Transverse colon (tissue), 4 donors: ENCODE measurements at regions not wholly inside any gene's neighbourhood (a gene's known extent, or its start where the extent isn't known, plus 50 kb on each side); places are given as distances from the start of the nearest gene placed in this dataset.

ENCODE experiments used
- DNase-seq: peaks from one replicate; pipeline ENCODE4 v3.0.0-alpha.2; 2019
- H3K27ac ChIP-seq, 4 donors: fragments of 200-600 bp; sonication (generic); 2 replicates each; pipeline ENCODE4 v1.5.1; 2016 to 2018; ENCODE audit warnings: inconsistent platforms in 4 of 4
- H3K27me3 ChIP-seq: fragments of 200-600 bp; sonication (generic); 2 replicates; pipeline ENCODE4 v1.5.1; 2017; ENCODE audit warnings: inconsistent platforms
- H3K36me3 ChIP-seq, 4 donors: fragments of 200-600 bp; sonication (generic); 2 replicates each; pipeline ENCODE4 v1.5.1; 2017 to 2019; ENCODE audit warnings: inconsistent platforms in 4 of 4
- H3K4me1 ChIP-seq, 4 donors: fragments of 200-600 bp; sonication (generic); 2 replicates each; pipeline ENCODE4 v1.5.1; 2017 to 2020; ENCODE audit warnings: inconsistent platforms in 4 of 4
- H3K4me3 ChIP-seq, 4 donors: fragments of 200-600 bp; sonication (generic); 1 replicate in 1 of 4; 2 replicates in 3 of 4; pipeline versions ENCODE4 v1.5.1 to v1.6.1; 2017 to 2019; ENCODE audit warnings: inconsistent platforms in 4 of 4
- H3K9me3 ChIP-seq, 2 donors: fragments of 200-600 bp; sonication (generic); 2 replicates each; pipeline ENCODE4 v1.5.1; 2017 to 2019; ENCODE audit warnings: inconsistent platforms in 2 of 2
- CTCF ChIP-seq, 5 experiments: fragments of 200-600 bp in 3 of 5; fragments of 450-650 bp in 2 of 5; sonication (generic) in 3 of 5; IDR thresholded peaks; 1 replicate in 2 of 5; 2 replicates in 3 of 5; pipeline ENCODE4 v1.5.1; 2016 to 2017; ENCODE audit warnings: antibody characterized with exemption in 5 of 5, inconsistent platforms in 3 of 5, mild to moderate bottlenecking in 2 of 5, moderate library complexity in 1 of 5
- EP300 ChIP-seq: sonication (generic); formaldehyde crosslinking; IDR thresholded peaks from one replicate; pipeline ENCODE4 v1.6.1; 2017; ENCODE audit warnings: antibody characterized with exemption, low read depth
- POLR2A ChIP-seq: fragments of 450-650 bp; IDR thresholded peaks from one replicate; pipeline ENCODE4 v1.6.1; 2016; ENCODE audit warnings: antibody characterized with exemption, mild to moderate bottlenecking, moderate library complexity
- POLR2AphosphoS5 ChIP-seq, 3 donors: sonication (generic); formaldehyde crosslinking; IDR thresholded peaks; one replicate each; pipeline ENCODE4 v1.6.1; 2016; ENCODE audit warnings: antibody characterized with exemption in 3 of 3
- WGBS, 2 donors: methylation state at CpG; one replicate each; pipeline ENCODE4 v1.1.5; 2018; ENCODE audit warnings: low coverage in 1 of 2; 5-methylcytosine and 5-hydroxymethylcytosine counted together
- in situ Hi-C, 4 donors: fragments of 200-750 bp; cut with MboI; loops; one replicate each; pipeline versions ENCODE4 v1.15.0 to v1.15.1; 2017; ENCODE audit warnings: low sequenced_read_pairs in 3 of 4, low pct_ligation_motif_present in 1 of 4, low pct_unique_long_range_greater_than_20kb in 1 of 4
- intact Hi-C: fragments of 100-400 bp; cut with DNase I; formaldehyde crosslinking; loops from one replicate; pipeline ENCODE4 v1.15.1; 2023; ENCODE audit warnings: low total_unique reads

DNA sequence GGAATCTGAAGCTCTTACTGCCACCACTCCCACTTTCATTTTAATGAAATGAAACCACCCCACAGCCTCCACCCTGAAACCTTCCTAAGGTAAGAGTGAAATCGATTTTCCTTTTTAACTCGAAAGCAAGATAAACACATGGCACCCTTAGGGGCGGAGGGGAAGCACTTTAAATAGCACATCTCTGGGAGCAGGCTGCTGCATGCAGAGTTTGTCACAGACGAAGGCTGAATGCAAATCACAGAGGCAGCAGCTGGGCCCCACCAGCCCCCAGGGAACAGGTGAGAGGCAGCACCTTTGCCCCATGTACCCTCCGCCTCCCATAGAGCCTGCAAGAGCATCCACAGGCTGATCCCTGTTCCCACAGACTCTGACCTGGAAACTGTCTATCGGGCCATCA, 60.0 kb upstream of the GRIK3 start:
- Histone ChIP-seq H3K36me3 (no peaks in the 10 kb centered on the region), H3K27me3 (peaks cover 5% of the 10 kb centered on the region), H3K4me3 (no peak overlapping the region), H3K27ac (no peak overlapping the region), H3K9me3 (no peaks in the 10 kb centered on the region), H3K4me1 (no peaks in the 10 kb centered on the region)
- TF ChIP-seq POLR2AphosphoS5 (IDR thresholded peaks at IDR 0.05) (no peak), POLR2A (no peak), CTCF (IDR thresholded peaks at IDR 0.05) (no peak), EP300 (no peak)
- WGBS, 2 donors, result 35% methylated on average over 6 of the region's 6 CpGs; no CpG with 5 or more reads in 1 of the 2 donors
- no peak for DNase-seq
- in situ Hi-C loops (no loop called here), intact Hi-C loops (no loop called here)

- H3K9me3 ChIP-seq, result no peaks in the 10 kb centered on the region
- TF ChIP-seq EP300 (no peak), POLR2AphosphoS5 (IDR thresholded peaks at IDR 0.05) (no peak), CTCF (IDR thresholded peaks at IDR 0.05) (no peak), POLR2A (no peak)
- H3K4me1 ChIP-seq, result no peaks in the 10 kb centered on the region
- no peak for DNase-seq
- no peak overlapping the region for H3K4me3 ChIP-seq
- H3K27me3 ChIP-seq, result peaks cover 9% of the 10 kb centered on the region
- intact Hi-C loops, result no loop called here
- in situ Hi-C loops, result no loop called here
- H3K36me3 ChIP-seq, result no peaks in the 10 kb centered on the region
- whole genome bisulfite sequencing, 2 donors, result 64 to 78% methylated on average over 3 to 6 of the region's 6 CpGs
- no peak overlapping the region for H3K27ac ChIP-seq
Observed at GRCh38 chr1:37096523-37096922, 62.2 kb upstream of the GRIK3 start.

GRCh38 chr1:37097731-37098130, 63.4 kb upstream of the GRIK3 start:
- Histone ChIP-seq H3K27ac (no peak overlapping the region), H3K9me3 (no peaks in the 10 kb centered on the region), H3K36me3 (no peaks in the 10 kb centered on the region), H3K4me1 (no peaks in the 10 kb centered on the region), H3K27me3 (peaks cover 9% of the 10 kb centered on the region), H3K4me3 (no peak overlapping the region)
- TF ChIP-seq POLR2AphosphoS5 (IDR thresholded peaks at IDR 0.05), result no peak
- no peak for TF ChIP-seq POLR2A
- intact Hi-C loops (no loop called here), in situ Hi-C loops (no loop called here)
- 70 to 81% methylated on average over 3 to 7 of the region's 7 CpGs for WGBS, 2 donors
- DNase-seq, result no peak

DNA sequence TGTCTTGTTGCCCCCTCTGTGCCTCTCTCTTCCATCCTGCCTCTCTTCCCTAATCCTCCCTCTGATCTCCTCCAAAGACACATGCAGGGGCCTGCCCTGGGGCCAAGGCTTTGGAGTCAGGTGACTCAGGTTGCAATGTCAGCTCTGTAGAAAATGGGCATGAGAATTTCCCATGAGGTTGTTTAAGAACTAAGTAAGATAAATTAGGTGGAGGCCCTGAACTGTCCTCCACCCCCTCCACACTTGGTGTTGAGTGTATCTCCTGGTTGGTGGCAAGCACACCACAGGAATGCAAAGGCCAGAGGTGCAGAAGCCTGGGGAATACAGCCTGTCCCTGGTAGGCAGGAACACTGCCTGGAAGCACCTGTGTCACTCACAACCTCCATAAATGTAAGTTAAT, 63.9 kb upstream of the GRIK3 start:
- no peaks in the 10 kb centered on the region for H3K36me3 ChIP-seq
- in situ Hi-C loops (no loop called here), intact Hi-C loops (no loop called here)
- DNase-seq, result no peak
- no peak overlapping the region for H3K4me3 ChIP-seq
- H3K4me1 ChIP-seq, result no peaks in the 10 kb centered on the region
- TF ChIP-seq EP300 (no peak), POLR2AphosphoS5 (IDR thresholded peaks at IDR 0.05) (no peak), CTCF (IDR thresholded peaks at IDR 0.05) (no peak), POLR2A (no peak)
- no peak overlapping the region for H3K27ac ChIP-seq
- H3K9me3 ChIP-seq, result no peaks in the 10 kb centered on the region
- H3K27me3 ChIP-seq, result peaks cover 9% of the 10 kb centered on the region

DNA sequence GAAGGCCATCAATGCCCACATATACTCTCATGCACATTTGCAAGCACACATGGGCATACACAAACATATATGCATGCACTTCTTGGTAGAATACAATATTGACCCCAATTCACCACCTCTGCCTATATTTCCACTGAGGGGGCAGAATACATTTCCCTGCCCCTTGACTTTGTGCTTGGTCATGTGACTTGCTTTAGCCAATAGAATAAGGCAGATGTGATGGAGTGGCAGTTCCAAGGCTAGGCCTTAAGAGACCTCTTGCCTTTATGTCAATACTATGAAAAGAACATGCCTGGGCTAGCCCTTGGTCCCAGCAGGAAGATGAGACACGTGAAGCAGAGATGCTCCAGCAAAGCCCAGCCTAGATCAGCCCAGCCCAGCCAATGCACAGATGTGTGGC, 66.0 kb upstream of the GRIK3 start:
- no peaks in the 10 kb centered on the region for H3K36me3 ChIP-seq
- H3K27ac ChIP-seq, result no peak overlapping the region
- H3K9me3 ChIP-seq, result no peaks in the 10 kb centered on the region
- H3K4me1 ChIP-seq, result no peaks in the 10 kb centered on the region
- 57% methylated on average over 1 of the region's 1 CpG; no CpG with 5 or more reads in 1 of the 2 donors for WGBS, 2 donors
- H3K27me3 ChIP-seq, result peaks cover 4% of the 10 kb centered on the region
- no peak for DNase-seq
- in situ Hi-C loops, result no loop called here
- intact Hi-C loops, result no loop called here
- no peak for TF ChIP-seq CTCF (IDR thresholded peaks at IDR 0.05)
- no peak for TF ChIP-seq POLR2AphosphoS5 (IDR thresholded peaks at IDR 0.05)
- no peak for TF ChIP-seq EP300
- no peak overlapping the region for H3K4me3 ChIP-seq
